DND-41 (cell line): ENCODE measurements at regions not wholly inside any gene's neighbourhood (a gene's known extent, or its start where the extent isn't known, plus 50 kb on each side); places are given as distances from the start of the nearest gene placed in this dataset.

Source experiments
- CTCF ChIP-seq: IDR thresholded peaks from 2 replicates; pipeline ENCODE4 v1.5.1; 2012; ENCODE audit warnings: borderline replicate concordance, low read length, moderate library complexity, mild to moderate bottlenecking; ENCODE audit not compliant: poor library complexity, severe bottlenecking; ENCODE audit errors: extremely low read depth
- EZH2 ChIP-seq: IDR thresholded peaks from 3 replicates; pipeline ENCODE4 v1.6.1; 2012; ENCODE audit warnings: borderline replicate concordance, low read depth, mild to moderate bottlenecking, moderate library complexity, low read length, inconsistent platforms; ENCODE audit not compliant: severe bottlenecking

DNA sequence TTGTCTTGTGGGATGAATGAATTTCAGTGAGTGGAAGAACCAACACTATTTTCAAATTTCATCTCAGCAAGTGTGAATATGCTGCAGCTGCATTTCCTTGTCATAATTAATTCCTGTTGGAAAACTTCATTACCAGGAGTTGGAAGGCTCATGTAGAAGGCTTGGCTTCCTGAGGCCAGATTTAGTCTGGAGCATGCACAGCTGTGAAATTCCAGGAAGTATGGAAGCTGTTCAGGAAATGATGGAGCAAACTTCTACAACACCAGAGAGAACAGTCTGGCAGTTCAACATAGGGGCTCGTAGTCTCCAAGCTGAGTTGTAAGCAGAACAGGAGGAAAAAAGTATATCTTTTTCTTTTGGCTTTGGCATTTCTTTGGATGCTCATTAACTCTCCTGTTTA is 1439.9 kb upstream of the CELF2 start:
- TF ChIP-seq CTCF (no peak), EZH2 (no peak)
